Central memory CD4-positive, alpha-beta T cell (primary cell): ENCODE measurements at regions not wholly inside any gene's neighbourhood (a gene's known extent, or its start where the extent isn't known, plus 50 kb on each side); places are given as distances from the start of the nearest gene placed in this dataset.
"Not testable (repeated sequence)": the region's sequence is repeated elsewhere in the genome, so short reads cannot be mapped to it uniquely, and the experiment has no call there.

ENCODE experiments used
- DNase-seq: peaks from one replicate; pipeline ENCODE4 v3.0.0; 2022

DNA sequence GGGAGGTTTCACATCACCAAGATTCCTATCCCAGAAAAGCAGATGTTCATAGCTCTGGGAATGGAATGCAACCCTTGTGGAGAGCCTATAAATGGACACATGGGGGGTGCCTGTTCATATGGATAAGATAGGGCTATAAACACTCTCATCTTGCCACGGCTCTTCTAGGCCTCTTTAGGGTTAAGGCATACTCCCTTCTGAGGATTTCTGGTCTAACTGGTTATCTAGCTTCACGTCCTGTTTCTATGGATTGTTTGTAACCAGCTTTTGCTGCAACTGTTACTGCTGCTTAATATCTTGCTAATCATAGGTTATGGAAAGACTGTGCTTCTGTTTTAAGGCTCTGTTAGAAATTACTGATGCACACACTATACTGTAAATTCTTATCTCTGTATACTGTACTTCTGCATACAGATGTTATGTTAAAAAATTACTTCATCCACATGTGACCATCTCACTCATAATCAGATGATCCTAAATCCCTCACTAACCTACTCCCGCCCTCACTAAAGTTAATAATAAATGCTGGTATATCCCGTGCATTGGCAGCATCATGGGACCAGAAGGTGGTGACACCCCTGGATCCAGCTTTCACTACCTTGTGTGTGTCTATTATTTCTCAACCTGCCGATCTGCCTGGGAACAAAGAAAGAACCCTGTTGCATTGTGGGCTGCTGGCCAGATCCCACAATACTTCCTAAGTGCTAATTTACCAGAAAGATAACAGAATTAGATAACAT is 68.7 kb downstream of the PRKAB2 start:
- not testable (repeated sequence) for DNase-seq

DNA sequence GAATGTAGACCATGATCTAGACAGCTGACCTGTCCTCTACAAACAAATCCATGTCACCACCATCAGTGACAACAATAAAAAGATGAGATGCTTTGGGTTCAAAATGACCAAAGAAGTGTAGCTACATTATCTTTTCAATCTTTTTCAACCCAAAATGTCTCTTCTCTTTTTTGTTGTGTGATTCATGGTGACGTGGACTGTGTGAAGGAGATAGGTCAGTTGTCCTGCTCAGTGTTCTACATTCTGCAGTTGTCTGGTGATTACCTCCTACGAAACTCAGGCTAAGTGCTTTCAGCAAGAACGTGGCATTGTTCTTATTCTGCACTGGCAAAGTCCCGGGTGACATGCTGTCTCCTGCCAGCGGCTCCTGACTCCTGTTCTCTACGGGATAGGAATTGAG is 73.1 kb downstream of the PRKAB2 start:
- no peak for DNase-seq

DNA sequence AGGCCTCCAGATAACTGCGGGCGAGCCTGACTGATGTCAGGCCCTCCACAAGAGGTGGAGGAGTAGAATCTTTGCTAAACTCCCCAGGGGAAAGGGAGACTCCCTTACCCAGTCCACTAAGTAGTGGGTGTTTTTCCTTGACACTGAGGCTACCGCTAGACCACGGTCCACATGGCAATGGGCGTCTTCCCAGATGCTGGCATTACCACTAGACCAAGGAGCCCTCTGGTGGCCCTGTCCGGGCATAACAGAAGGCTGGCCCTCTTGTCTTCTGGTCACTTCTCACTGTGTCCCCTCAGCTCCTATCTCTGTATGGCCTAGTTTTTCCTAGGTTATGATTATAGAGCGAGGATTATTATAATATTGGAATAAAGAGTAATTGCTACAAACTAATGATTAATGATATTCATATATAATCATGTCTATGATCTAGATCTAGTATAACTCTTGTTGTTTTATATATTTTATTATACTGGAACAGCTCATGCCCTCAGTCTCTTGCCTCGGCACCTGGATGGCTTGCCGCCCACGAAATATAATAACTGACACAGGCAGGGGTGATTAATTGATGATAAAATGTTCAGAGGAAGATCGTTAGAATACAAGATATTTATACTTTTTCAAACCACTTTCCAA is 73.8 kb downstream of the PRKAB2 start:
- not testable (repeated sequence) for DNase-seq

DNA sequence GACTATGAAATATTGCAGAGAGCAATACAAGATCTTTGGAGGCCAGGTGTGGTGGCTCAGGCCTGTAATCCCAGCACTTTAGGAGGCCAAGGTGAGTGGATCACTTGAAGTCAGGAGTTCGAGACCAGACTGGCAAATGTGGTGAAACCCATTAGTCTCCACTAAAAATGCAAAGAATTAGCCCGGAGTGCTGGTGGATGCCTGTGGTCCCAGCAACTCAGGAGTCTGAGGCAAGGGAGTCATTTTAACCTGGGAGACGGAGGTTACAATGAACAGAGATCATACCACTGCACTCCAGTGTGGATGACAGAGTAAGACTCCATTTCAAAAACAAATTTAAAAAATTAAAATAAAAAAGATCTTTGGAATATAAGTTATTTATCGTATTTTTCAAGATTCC is 76.6 kb downstream of the PRKAB2 start:
- DNase-seq, result no peak

DNA sequence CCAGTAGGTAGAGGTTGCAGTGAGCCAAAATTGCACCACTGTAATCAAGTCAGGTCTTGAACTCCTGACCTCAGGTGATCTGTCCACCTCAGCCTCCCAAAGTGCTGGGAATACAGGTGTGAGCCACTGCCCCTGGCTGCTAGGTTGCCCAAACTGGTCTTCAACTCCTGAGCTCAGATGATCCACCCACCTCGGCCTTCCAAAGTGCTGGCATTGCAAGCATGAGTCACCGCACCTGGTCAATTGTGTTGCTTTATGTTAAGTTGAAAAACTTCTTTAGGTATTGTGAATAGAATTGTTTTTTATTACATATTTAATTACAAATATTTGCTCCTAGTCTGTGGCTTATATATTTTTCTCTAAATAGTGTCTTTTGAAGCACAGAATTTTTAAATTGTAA is 80.5 kb downstream of the PRKAB2 start:
- no peak for DNase-seq

DNA sequence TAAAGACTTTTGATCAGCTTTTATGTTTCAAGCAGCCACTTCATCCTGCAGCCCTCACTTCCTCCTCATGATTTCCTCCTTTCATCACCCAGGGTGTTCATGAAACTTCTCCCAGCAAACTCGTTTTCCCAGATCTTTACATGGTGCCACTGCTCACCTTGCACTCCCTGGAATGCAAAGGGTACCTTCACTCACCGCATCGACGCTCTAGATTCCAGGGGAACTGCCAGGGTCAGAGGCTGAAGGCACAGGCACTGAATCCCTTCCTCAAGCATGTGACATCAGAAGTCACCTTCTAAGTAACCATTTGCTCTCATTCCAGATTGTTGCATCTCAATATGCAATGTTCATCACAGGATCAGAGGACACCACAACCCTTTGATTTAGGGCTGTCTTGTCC is 82.8 kb downstream of the PRKAB2 start:
- no peak for DNase-seq

DNA sequence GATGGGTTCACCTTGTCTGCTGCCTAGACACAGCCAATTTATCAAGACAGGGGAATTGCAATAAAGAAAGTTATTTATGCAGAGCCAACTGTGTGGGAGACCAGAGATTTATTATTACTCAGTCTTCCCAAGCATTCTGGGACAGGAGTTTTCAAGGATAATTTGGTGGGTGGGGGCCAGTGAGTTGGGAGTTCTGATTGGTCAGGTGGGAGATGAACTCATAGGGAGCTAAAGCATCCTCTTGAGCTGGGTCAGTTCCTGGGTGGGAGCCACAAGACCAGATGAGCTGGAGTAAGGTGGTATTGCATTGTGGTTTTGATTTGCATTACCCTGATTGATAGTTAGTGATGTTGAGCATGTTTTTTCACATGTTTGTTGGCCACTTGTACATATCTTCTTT is 86.1 kb downstream of the PRKAB2 start:
- DNase-seq, result no peak

DNA sequence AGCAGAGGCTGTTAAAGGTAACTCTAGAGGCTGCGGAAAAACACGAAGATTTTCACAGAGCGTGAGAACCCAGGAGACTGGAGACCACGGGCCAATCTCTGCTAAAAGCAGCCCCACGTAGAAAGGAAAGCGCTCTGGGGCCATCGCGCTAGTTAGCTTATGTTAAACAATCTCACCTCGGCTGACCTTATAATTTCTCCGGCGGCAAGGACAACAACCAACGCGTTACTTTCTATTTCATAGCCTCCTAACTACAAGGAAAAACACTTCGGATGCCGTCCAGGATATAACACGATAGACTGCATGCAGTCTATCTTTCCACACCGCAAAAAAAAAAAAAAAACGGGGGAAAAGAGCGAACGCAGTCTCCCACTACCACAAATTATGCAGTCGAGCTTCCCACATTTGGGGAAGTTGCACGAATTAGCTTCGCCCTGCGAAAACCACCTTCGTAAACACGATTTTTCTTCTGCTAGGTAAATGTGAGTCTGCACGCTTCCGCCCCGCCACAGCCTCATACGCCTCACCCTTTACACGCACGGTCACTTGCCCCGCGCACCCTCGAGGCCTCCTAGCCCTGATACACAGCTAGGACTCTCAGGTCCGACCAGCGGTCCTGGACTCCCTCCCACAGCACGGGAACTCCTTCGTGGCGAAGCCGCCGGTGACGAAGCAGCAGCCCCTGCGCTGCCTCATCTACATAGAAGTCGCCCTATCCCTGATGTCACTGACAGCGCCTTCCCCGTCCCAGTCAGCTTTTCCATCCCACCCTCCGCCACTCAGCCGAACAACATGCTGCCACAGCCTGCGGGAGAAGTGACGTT is 87.8 kb downstream of the PRKAB2 start:
- peak; percentile 53 for DNase-seq

DNA sequence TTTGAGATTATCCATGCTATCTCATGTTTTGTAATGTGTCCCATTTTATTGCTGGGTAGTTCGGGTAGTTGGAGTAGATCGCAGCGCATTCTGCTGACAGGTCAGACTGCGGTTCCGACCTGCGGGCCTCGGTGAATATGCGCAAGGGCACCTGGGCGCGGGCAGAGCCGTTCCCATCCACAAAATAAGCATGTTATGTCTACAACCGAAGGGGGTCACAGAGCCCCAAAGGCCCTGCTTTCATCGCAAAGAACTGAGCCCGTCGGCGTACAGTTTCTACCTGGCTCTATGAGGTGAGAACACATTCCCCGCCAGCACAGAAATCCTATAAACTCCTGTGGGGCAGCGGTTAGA is 88.4 kb downstream of the PRKAB2 start:
- DNase-seq, result no peak

DNA sequence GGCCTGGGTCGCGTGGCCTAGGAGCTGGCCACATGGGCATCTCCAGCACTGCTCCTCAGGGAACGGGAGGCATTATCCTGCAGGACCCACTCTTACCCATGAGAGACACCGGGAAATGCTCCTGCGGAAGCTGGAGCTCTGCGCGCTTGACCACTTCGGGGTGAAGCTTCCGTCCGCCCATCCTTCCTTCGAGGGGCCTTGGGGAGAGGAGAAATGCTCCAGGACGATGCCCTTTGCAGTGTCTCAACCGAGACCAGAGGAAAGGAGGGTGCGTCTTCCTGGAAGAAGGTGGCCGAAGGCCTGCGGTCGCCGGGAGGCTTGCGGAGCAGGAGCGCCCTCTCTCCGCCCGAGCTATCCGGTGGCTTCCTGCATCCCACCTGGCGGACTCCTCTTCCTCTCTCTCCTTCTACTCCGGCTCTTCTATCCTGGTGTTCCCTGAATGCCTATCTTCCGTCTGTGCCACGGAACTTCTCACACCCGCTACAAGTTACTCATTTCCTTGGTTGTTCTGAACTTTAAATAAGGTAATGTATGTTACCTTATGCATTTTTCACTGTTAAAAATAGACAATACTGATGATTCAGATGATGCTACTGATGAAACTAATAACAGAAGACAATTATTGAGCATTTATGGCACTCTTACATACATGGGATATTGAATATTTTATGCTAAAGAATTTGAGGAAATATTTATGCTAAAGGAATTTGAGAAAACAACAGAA is 91.4 kb downstream of the PRKAB2 start:
- DNase-seq, result no peak

DNA sequence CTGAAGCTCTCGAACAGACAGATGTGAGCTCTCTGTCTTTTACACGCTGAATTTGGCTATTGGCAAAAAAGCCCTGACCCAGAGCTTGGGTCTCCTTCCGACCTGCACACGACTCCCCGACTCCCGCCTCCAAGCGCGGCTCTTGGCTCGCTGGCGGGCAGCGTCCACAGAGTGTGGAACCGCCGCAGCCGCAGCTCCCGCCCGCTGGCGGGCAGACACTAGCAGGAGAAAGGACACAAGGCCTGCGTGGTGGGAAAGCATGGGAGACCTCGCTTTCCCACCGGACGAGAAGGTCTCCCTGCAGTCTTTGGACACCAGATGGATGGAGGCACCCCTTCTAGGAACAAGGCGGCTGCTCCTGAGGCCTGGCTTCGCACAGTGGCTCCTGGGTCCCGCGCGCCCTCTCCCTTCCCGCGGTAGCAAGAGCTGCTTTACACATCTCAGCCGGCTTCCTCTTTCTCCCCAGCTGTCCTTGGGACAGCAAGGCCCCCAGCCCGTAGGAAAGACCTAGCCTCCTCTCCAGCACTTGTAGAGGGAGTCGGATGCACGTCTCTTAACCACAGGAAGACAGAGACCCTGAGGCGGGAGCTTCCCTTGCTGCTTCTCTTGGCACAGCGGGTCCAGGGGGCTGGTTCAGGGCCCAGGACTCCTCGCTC is 92.1 kb downstream of the PRKAB2 start:
- no peak for DNase-seq

DNA sequence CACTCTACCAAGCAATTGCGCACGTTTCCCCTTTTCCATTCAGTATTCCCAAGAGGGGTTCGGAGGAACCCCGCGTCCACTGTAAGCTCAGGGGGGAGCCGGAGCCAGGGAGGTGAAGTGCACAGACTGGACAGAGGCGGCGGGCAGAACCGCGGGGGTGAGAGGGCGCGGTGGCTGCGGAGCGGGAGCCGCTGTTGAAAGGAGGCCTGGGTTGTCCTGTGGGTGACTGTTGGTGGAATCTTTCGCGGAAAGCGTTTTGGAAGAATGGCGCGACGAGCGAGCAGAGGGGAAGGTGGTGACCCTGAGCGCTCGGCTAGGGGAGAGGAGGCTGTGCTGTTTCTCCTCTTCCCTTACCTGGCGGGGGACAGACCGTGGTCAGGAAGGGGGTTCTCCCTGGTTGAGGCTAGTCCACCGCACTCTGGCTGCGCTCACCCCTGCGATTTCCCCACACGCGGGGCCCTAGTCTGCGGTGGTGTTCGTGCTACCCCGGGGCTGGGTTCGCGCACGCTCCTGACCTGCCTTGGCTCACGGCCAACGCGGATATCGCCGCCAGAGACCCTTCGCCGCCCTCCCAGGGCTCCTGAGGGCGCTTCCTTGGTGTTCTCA is 92.8 kb downstream of the PRKAB2 start:
- DNase-seq, result peak; percentile 13

DNA sequence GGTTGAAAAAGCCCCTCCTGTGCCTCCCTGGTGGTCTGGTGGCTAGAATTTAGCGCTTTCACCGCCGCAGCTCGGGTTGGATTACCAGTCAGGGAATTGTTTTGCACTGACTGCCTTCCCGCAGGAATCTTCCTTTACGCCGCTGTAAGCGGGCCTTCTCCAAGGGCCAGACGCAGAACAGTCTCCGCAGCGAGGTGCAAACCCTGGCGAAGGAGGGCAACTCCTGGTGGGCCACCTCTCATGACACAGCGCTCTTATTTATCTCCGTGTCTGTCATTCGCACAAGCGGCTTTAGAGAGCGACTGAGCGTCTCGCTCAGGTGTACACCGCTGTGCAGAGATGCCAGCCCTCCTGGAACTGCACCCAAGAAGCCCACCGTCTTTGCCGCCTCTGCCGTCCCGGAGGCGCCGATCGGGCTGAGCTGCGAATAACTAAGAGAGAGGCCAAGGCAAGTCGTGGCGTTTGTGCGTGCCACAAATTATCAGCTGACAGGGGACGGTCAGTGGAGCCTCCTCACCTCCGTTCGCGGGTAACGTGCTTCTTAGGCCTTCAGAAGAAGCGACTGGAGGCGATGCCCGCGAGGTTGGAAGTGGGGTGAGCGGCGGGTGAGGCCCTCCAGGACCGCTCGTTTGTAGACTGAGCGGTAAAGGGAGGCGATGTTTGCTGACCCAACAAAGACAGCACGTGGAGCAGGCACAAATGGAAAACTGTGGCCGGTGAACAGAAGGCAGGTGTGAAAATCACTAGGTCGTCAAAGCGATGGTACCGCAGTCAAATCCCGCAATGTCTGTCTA is 93.5 kb downstream of the PRKAB2 start:
- no peak for DNase-seq

DNA sequence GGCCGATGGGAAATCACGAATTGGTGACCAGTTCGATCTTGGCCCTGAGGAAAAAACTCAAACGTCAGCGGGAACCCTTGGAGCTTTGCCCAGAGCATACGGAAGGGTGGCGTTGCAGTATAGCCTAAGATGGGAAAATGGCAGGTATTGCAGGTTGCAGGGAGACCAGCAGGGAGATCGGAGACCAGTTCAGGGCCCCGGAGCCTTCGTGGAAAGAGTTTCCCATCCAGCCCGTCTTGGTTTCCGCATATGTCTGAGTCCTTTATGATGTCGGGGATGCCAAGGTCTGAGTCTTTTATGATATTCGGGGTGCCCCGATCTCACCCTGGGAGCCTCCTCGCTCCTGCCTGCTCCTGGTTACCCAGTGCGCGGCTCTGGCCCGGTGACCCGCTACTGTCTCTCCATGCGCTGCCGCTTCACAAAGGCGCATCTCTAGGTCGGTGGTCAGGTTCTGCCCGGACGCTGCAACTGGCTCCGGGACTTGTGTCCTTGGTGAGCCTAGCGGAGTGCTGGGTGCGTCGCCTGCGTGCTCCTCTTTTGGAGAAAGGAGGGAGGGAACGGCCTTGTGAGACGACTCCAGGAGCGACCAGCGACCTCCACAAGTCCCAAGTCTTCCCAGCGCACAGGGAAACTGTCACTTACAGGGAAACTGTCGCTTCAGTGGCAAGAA is 94.2 kb downstream of the PRKAB2 start:
- no peak for DNase-seq

DNA sequence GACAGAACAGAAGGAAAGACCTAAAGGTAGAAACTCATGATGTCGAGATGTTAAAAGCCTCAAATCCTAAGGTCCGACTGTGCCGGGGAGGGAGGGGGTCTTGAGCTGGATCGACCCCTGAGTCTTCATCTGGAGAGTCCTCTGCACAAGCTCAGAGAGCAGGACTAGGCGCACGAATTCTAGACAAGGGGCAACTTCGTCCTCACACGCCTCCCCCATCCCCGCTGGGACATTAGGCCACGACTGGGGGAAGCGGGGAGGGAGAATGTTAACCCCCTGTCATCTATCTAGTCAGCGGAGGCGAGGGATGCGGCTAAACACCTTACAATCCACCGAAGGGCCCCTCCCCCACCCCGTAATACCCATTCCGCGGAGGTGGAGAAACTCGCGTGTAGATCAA is 94.7 kb downstream of the PRKAB2 start:
- DNase-seq, result no peak

DNA sequence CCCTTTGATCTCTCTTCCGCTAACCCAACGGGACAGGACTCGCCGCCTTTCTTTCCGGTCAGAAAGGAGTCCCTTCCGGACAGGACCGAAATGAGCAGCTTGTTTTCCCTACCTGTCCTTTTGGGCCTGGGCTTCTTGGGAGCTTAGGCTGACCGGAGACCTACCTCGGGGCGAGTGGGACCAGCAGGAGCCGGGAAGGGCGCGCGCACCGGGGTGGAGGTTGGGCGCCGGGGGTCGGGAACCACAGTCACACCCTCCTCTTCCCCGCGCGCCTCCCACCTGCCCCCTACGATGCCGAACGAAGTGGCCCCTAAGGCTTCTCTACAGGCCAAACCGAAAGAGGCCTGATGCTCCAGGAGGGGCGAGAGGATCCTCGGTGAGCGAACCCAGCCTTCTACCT is 95.2 kb downstream of the PRKAB2 start:
- no peak for DNase-seq

DNA sequence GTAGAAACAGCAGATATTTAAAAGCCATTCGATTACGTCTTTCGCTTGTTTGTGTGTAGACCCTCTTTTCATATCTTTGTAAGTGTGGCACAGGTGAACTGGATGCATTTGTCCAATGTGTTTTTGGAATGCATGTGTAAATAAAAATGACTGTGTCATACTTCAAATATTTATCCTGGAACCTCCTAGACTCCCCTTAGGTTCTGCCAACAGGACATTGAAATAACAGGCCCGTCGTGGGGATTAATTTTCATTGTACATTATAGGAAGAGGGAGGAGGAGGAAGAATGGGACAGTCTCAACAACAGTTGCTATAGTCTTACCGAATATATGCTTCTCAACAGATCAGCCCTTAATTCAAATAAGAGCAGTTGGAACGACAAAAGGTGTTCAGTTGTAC is 95.8 kb downstream of the PRKAB2 start:
- no peak for DNase-seq

DNA sequence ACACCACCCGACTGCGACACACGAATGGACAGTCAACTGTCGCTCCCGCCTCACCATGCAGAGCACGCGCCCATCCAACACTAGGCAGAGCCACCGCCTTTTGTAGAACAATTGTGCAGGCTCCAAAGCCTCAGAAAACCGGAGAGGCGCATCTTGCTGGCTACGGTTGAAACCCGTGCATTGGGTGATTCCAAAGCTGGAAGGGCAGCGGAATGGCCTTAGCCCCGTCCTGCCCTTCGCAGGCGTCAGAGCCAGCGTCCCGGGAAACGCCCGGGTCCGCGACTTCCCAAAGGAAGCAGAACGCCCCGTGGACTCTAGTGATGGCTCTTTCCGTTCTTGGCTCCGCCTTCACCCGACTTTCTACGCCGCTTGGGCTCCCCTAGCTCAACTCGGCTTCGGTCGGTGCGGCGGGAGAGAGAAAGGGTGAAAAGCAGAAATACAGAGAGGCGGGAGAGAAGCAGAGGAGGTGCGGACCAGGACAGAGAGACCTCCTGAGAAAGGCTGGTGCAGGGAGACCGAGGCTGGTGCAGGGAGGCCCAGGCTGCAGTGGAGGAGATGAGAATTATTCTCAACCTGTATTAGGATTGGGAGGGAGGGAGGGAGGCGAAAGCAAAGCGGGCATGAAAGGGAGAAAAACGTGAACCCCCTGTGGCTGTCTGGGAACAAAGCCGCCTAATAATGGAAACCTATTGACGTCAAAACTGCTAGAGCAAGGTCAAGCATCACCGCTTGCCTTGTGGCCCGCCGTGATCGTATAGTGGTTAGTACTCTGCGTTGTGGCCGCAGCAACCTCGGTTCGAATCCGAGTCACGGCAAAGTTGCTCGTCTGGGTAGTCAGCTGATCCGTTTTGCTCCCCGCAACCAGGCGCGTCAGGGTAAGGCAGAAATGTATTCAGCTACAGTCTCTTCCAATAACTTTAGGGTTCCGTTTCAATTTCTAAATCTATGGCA is 99.5 kb downstream of the PRKAB2 start:
- DNase-seq, result no peak

DNA sequence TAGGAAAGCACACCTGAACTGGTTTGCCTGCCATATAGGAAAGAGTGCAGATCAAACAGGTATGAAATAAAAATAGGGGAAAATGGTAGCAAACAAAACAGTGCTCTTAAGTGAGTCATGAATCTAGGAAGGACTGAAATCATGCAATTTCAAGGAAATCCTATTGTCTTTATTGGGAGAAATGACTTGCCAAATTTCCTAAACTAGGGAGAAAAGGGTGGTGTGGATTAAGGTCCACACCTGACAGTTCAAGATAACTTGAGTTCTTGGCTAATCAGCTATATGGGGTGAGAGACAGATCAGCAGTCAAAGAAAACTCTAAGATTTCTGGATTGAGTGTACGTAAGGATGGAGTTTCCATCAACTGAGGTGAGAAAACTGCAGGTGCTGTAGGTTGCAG is 101.1 kb downstream of the PRKAB2 start:
- no peak for DNase-seq

DNA sequence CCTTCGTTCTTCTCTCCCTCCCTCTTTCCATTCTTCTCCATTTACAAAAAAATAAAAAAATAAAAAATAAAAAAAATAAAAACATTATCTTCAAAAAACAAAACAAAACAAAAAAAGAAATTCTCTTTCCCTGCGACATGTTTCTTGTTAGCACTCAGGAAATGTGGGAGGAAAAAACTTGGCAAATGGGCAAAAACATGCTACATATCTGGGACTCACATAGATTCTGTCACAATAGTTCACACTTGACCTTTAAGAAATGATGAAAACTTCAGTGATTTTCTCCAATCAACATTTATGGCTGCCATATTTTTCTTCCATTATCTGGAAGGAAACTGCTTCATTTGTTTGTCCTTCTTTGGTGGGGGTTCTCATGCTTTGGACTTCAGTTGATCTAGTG is 109.3 kb downstream of the PRKAB2 start:
- DNase-seq, result no peak
